ENCODE measurements at regions not wholly inside any gene's neighbourhood (a gene's known extent, or its start where the extent isn't known, plus 50 kb on each side); places are given as distances from the start of the nearest gene placed in this dataset.

DNA sequence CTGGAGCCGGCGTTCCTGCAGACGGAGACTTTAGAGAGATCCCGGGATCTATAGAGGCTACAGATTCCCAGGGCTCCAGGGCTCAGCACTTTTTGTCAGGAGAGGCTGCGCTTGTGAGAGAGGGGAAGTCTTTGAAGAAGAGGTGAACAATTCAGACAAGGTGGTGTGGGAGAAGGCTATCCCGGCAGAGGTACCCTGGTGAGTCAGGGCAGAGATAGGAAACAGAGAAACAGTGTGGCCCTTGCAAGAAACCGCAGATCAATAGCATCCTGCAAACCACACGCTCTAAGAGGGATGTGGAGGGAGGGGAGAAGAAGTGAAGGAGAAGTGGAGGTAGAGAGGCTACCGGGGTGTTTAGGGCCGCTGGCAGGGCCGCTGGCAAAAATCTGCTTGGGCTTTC lies 160.5 kb upstream of the APCDD1 start:
- TF ChIP-seq POLR2A (IDR thresholded peaks at IDR 0.05) (no peak), POLR2AphosphoS5 (IDR thresholded peaks at IDR 0.05; ENCODE audit: insufficient read depth in 1 of 2, low read depth in 1 of 2) (no peak)
- TF ChIP-seq, protein P1, sequence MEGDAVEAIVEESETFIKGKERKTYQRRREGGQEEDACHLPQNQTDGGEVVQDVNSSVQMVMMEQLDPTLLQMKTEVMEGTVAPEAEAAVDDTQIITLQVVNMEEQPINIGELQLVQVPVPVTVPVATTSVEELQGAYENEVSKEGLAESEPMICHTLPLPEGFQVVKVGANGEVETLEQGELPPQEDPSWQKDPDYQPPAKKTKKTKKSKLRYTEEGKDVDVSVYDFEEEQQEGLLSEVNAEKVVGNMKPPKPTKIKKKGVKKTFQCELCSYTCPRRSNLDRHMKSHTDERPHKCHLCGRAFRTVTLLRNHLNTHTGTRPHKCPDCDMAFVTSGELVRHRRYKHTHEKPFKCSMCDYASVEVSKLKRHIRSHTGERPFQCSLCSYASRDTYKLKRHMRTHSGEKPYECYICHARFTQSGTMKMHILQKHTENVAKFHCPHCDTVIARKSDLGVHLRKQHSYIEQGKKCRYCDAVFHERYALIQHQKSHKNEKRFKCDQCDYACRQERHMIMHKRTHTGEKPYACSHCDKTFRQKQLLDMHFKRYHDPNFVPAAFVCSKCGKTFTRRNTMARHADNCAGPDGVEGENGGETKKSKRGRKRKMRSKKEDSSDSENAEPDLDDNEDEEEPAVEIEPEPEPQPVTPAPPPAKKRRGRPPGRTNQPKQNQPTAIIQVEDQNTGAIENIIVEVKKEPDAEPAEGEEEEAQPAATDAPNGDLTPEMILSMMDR (IDR thresholded peaks at IDR 0.05) = no peak
